SH-SY5Y (cell line): ENCODE measurements at regions not wholly inside any gene's neighbourhood (a gene's known extent, or its start where the extent isn't known, plus 50 kb on each side); places are given as distances from the start of the nearest gene placed in this dataset.

Source experiments
- GATA2 ChIP-seq: IDR thresholded peaks from 2 replicates; pipeline ENCODE4 v1.6.1; 2011; ENCODE audit warnings: mild to moderate bottlenecking, low read depth, low read length
- GATA3 ChIP-seq: IDR thresholded peaks from 2 replicates; pipeline ENCODE4 v1.6.1; 2011; ENCODE audit warnings: low read depth, mild to moderate bottlenecking, low read length, moderate library complexity

GRCh38 chr11:13907678-13908077 lies 54.8 kb upstream of the SPON1 start:
- TF ChIP-seq GATA3 (no peak), GATA2 (no peak)
